GM18867 (cell line): ENCODE measurements at regions not wholly inside any gene's neighbourhood (a gene's known extent, or its start where the extent isn't known, plus 50 kb on each side); places are given as distances from the start of the nearest gene placed in this dataset.

ENCODE experiments used
- ATAC-seq: cut with Tn5 transposase; IDR thresholded peaks from one replicate; pipeline ENCODE4 v1.9.1; 2021; ENCODE audit warnings: mild to moderate bottlenecking, moderate library complexity; ENCODE audit not compliant: unreplicated experiment

DNA sequence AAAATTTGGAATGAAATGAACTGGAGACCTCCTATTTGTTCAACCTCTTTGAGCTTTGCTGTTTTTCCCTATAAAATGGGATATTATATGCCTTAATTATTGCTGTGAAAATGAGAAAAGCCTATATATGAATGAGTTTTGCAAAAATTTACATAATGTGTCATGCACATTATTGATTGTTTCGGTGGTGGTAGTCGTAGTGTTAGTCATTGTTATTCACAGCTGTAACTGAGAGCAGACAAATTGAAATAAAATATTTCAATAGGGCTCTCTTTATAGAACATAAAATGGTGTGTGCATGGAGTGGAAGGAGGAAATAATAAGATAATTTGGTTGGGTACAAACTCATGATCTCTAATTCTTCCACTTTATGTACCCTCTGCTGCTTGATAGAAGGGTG, 153.7 kb upstream of the GADL1 start:
- ATAC-seq: no peak

DNA sequence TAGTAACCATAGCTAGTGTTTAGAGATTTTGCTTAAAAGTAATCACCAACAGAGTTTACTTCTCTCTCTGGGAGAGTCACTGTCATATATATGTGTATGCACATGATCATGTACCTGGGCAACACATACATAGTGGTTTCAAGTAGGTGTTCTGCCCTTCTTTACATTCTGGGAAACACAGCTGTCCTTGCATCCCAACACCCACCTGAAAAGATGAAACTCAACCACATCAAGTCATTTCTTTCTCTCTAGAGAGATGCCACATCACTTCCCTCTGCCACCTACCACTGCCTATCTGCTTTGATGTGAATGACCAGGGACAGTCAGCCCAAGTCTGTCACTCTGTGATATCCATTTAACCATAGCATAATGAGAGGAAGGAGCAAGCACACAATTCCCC, 155.8 kb upstream of the GADL1 start:
- ATAC-seq: no peak

DNA sequence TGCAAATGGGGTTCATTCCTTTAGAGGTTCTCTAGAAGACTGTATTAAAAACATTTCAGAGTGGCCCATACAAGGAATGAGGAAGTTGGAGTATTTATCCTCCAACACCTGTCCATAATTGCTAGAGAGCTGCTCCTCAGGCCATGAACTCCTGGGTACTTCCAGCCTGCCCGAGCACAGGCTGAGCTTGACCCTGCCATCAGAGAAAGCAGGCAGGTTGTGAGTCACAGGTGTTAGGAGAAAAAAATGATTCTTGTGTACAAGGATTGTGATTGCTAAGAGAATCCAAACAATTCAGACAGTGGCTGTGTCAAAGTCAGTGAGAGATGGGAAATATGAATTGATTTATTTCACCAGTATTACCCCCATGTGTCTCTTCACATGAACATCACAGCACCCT, 156.8 kb upstream of the GADL1 start:
- no peak for ATAC-seq

DNA sequence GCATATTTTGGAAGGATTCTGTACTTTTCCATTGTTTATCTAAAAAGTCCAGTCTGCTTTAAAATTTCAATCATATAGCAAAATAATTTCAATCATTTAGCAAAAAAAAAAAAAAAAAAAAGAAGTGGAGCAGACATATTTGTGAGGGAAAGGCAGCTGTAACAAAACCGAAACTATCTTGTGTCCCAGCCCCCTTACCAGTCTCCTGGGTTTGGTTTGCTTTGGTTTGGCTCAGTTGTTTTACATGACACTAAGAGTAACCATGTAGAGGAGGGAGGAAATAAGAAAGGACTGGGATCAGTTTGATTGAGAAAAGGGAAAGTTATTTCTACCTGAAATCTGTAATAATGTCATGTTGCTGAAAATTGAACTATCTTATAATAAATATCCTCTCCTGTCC, 158.8 kb upstream of the GADL1 start:
- no peak for ATAC-seq

DNA sequence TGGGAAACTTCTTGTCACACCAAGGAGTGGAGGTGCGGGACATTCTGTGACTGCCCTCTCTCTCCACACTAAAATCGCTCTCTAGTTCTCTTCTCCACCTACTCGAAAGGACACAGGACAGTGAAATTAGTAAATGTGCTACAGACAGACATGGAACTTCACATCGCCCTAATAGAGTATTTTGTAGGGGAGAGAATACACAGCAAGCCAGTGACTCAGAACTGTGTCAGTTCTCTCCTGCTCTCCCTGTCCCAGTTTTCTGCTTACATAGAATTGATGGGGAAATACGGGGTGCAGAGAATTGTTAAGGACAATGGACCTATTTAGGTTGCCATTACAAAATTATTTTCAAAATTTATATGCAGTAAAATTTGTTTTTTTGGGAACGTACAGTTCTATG, 159.6 kb upstream of the GADL1 start:
- no peak for ATAC-seq

DNA sequence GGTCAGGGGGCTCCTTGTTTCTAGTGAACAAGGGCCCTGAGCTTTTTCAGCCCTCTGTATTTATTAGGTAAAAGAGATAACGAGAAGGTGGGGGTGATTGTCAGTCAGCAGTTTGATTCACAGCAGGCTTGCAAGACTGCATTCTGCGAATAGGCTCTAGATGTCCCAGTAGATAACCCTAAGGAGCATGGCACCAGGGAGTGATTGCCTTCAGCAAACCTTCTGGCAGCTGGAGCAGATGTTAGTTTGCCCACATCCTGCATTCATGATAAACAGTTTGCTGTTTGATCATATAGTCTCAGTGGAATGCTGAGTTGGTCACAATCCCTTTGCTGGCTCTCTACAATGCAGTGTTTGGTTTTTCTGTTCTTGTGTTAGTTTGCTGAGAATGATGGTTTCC, 161.3 kb upstream of the GADL1 start:
- ATAC-seq: no peak

DNA sequence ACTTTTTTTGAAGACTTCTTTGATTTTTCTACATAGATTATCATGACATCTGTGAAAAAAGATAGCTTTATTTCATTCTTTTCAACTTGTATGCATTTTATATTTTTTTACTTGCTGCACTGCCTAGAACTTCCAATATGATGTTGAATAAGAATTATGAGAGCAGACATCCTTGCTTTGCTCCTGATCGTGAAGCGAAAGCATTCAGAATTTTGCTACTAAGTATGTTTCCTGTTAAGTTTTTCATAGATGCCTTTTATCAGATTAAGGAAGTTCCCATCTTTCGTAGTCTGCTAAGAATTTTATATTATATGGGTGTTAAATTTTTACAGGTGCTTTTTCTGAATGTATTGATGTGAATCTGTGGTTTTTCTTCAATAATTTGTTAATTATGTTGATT, 163.4 kb upstream of the GADL1 start:
- no peak for ATAC-seq

DNA sequence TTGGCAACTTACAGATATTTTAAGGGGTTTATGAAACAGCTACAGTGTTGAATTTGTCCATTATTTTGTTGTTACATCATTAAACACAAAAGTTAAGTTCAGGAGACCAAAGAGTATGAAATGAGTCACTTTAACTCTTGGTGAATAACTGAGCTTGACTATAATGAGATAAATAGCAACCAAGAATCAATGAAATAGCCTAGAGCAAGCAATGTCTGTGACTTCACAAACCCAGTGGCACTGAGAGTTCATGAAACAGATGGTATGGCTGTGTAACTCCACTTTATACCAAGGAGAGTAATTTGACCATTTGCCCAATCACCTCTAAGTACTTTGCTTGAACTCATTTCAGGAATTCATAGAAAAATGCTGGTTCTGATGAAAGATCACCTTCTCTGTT, 169.6 kb upstream of the GADL1 start:
- ATAC-seq: no peak

DNA sequence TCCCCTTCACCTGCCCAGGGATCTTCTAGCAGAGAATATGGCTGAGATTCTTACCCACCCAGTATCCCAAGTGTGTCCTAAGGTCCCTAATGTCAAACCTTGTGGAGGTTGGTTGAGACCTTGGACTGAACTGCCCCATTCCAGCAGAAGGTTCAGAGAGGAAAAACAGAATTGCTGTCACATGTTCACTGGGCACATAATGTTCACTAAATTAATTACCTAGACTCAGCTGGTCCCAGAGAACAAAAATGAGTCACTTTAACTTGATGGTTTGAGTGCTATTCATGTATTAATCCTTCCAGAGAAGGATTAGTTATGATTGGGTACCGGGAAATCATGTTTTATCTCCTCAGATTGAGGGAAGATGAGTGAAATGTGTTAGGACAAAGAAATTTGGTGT, 171.3 kb upstream of the GADL1 start:
- ATAC-seq: no peak

DNA sequence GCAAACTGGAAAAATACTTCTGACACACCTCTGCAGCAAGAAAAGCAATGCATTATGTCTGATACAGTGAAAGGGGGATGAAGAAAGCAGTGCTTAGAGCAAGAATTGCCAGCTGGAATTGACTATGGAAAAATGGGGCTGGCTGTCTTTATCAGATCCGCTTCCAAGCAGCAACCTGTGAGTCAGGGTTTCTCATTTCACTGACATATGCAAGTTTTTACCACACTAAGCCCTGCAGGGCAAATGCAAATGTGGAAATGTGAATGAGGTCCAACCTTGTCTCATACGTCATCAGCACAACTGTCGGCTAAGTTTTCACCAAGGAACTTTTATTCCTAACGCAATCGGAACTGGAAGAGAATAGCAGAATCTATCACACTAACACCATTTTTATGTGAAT, 172.5 kb upstream of the GADL1 start:
- ATAC-seq: no peak

DNA sequence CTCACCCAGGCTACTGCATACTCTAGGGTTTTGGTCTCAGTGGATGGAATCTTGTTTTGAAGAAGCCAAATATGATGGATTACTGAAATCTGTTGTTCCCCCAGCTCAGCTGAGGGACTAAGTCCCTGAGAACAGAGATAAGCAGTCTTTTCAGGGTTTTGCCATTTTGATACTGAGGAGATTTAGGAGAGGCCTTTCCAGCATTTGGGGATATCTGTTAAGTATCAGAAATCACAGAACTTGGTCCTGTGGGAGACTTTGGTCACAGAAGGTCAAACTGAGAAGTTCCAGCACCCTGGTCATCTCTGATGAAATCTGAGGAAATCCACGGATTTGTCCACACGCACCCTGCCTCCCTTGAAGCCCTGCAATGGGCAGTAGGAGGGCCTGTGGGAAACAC, 181.0 kb upstream of the GADL1 start:
- no peak for ATAC-seq

DNA sequence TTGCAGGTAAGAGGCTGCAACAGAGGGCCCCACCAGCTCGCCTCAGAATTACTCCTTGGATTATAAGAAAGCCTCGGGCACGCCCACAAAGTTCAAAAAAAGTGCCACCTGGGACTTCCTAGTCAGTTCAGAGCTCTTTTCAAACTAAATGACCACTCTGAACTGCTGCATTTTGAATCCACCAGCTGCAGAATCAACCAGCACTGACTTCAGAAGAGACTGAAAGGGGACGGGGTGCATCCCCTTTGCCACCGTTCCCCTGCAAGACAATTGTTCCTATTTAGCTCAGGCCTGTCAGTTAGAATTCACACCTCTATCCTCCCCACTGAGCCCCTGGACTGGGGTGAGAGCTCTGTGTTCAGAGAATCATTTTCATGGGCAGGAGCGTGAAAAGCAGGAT, 181.4 kb upstream of the GADL1 start:
- no peak for ATAC-seq

DNA sequence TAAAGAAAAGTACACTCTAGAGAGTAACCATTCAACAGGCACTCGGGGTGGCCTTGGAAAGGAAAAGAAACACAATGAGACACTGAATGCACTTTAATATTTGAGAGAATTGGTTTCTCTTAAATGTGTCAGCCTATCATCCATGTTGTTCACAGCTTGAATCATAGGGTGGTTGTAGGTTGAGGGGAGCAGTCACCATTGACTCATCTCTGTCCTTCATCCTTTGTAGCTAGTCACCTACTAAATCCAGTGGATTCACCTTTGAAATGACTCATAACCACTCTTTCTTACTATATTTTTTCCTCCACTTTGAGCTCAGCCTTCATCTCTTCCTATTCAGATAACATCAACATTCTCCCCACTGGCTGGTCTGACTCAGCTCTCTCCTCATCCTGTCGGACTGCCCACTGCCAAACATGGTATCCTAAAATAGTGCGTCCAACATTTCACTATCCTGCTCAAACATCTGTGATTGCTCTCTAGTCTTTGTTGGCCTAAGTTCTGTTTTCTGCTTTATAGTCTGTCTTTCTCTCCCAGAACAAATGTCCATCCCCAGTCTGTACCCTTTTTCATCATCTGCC, 182.7 kb upstream of the GADL1 start:
- no peak for ATAC-seq

DNA sequence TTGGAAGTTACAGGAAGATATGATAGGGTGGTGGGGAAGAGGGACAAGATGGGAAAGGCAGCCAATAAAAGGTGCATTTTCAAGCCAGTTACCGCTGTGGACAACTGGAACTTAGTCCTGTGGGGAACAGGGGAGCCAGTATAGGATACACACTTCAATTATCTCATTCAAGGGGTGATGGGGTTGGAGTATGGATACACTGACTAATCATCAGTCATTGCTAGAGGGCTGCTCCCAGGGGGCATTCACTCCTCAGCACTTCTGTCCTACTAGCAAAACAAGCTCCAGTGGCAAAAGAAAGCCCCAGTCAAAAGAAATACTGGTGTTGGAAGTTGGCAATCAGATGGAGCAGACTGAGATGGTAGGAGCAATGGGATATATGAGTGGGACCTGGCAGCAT, 183.4 kb upstream of the GADL1 start:
- ATAC-seq: no peak

DNA sequence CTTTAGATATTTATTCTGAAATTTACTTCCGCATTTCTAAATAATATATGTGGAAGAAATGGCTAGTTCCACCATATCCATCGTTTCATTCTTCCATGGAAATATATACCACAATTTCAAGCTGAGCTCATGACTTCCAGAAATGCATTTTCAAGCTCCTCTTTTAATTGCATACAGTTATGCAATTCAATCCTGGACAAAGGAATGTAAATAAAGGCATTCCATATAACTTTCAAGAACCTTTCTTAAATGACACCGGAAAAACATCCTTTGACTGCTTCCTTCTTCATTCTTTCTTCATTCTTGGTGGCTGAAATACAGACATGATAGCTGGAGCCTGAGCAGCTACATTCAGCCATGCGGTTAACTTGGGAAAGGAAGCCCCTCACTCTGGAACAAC, 185.2 kb upstream of the GADL1 start:
- no peak for ATAC-seq

DNA sequence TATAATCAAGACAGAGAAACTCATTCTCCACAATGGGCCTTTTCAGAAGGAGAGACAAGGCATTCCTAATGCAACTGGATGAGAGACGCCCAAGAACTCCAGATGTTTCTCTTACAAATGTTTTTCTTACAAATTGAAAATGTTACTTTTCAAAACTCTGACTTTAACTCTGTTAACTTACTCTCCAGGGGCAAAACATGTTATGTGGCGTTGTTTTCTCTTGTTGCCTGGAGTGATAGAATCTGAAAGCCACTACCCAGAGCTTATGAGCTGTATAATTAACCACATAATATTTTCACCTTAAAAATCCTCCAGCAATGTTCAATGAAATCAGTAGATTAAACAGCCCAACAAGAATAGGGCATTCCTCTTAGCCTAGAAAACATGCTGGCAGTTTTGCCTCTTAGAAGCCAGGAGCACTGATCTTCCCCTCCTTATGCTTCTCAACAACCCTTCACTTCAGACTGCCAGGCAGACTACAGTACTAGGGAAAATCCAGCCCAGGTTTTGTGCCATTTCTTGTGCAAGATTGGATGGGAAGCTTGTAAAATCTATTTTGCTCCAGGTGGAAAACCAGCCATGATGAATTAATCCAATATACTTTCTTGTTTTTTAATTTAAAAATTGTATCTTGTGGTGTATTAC, 186.7 kb upstream of the GADL1 start:
- ATAC-seq: no peak

DNA sequence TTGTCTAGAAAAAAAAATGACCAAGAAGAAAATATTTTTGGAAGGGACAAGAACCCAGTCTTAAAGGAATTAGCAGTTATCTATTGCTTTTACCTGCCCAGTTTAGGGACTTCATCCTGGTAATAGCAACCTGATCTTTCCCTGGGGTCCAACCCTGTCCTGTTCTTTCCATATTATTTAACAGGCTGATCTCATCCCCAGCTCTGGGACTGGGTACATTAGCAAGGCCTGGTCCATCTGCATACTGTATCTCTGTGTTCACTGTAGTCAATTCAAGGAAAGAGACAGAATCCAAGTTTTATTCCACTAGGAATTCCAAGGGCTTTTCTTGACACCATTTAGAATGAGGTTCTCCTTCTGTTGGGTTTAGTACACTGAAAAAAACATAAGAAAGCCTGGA, 191.7 kb upstream of the GADL1 start:
- ATAC-seq: no peak

DNA sequence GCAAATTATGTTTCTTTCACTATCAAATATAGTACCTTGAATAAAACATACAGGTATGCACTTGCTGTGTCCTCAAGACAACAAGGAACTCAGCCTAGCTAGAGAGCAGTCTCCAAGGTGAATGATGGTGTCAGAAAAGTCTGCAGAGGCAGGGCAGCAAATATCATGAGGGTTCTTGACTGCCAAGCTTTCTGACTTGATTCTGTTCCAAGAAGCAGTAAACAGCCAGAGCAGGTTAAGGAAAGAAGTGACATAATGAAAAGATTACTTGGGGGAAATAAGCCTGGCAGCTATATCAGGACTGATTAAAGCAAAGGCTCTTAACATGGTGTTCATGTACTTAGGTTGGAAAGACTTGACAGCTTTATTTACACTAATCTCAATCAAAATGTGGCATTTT, 192.2 kb upstream of the GADL1 start:
- no peak for ATAC-seq

DNA sequence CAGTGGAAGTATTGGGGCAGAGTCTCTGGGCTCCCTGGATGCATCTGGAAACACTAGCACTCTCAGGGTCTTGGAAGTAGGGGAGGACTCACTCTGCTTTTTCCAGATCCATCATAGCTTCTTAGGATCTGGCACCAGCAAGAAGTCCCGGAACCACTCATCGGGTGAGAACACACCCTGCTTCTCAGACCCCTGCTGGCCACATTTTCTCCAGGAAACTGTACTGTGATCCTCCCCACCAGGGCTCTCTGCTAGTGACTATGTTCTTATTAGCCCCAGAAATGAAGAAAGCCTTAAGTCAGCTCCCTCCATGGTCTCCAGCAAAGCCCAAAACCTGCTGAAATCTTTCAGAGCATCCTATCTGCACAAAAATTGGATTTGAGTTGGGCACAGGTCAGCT, 197.3 kb upstream of the GADL1 start:
- ATAC-seq: no peak

DNA sequence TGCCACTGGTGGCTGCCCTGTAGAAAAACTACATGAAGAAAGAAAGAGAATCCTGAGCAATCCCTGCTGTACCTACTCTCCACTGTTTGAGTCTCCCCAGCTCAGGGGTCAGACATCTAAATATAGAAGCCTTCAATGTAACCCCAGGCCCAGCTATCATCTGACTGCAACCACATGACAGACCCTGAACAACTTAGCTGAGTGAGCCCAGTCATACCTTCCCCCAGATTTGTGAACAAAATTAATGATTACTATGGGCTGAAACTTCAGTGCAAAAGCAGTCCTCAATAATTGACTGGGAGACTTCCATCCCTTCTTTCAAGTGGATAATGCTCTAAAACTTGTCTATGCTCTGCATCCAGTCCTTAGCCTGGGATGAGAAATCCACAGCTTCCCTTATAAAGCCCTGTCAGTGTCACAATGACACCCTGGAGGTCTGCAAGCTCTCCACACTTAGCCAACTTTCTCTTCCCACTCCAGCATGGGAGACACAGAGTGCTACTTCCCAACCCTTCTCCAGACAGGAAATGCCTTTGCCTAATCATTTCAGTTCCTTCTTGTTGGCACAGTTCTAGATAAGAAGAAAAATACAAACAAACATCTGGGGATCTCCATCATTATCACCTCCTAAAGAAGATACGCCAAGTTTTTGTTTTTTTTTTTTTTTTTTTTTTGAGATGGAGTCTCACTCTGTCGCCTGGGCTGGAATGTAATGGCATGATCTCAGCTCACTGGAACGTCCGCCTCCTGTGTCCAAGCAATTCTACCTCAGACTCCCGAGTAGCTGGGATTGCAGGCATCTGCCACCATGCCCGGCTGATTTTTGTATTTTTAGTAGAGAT, 198.5 kb upstream of the GADL1 start:
- no peak for ATAC-seq

DNA sequence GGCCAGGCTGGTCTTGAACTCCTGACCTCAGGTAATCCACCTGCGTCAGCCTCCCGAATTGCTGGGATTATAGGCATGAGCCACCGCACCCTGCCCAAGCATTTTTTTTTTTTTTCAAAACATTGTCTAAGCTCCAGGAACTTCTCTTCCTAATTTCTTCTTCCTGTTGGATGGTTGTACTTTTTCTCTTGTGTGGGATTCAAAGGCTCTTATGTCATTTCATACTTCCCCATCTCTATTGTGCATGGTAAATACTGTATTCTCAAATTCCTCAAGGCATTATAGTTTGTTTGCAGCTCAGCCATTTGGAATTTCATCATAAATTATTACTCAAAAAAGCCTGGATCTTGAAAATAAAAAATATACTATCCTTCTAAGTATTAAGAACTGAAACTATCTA, 199.1 kb upstream of the GADL1 start:
- no peak for ATAC-seq

DNA sequence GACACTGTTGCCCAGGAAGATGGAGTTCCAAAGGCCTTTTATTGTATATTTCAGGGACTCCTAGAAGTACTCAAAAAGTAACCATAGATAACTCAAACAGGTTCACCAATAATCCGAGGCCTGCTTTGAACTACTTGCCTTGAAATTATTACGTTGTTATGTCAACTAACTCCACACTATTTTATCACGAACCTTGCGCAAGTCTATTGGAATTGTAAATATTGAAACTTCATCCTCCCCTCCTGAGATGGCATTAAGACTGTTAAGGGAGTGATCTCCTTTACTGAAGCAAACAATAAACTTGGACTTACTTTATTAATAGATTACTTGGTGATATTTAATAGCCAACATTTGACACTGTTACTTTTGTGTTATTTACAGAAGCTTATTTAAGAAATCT, 199.6 kb upstream of the GADL1 start:
- ATAC-seq: no peak
